ENCODE measurements at regions not wholly inside any gene's neighbourhood (a gene's known extent, or its start where the extent isn't known, plus 50 kb on each side); places are given as distances from the start of the nearest gene placed in this dataset.

- in situ Hi-C loops (cut with HindIII; ENCODE audit: low pct_unique_long_range_greater_than_20kb, low sequenced_read_pairs): no loop called here
- DNase-seq (ENCODE audit: low read depth): no peak
Measured at GRCh38 chr9:118993965-118994364, 375.3 kb downstream of the BRINP1 start.

- no peak for DNase-seq (ENCODE audit: low read depth)
- in situ Hi-C loops (cut with HindIII; ENCODE audit: low pct_unique_long_range_greater_than_20kb, low sequenced_read_pairs): no loop called here
Measured at GRCh38 chr9:119002491-119002890, 366.7 kb downstream of the BRINP1 start.

- no peak for DNase-seq (ENCODE audit: low read depth)
- in situ Hi-C loops (cut with HindIII; ENCODE audit: low pct_unique_long_range_greater_than_20kb, low sequenced_read_pairs): no loop called here
Measured at GRCh38 chr9:119003201-119003611, 366.0 kb downstream of the BRINP1 start.

GRCh38 chr9:119003882-119004617 is 365.2 kb downstream of the BRINP1 start:
- no peak for DNase-seq (ENCODE audit: low read depth)
- in situ Hi-C loops (cut with HindIII; ENCODE audit: low pct_unique_long_range_greater_than_20kb, low sequenced_read_pairs): no loop called here

- in situ Hi-C loops (cut with HindIII; ENCODE audit: low pct_unique_long_range_greater_than_20kb, low sequenced_read_pairs): no loop called here
- peak; percentile 97 for DNase-seq (ENCODE audit: low read depth)
Measured at GRCh38 chr9:119004618-119004990, 364.6 kb downstream of the BRINP1 start.

- in situ Hi-C loops (cut with HindIII; ENCODE audit: low pct_unique_long_range_greater_than_20kb, low sequenced_read_pairs): no loop called here
- DNase-seq (ENCODE audit: low read depth): no peak
Measured at GRCh38 chr9:119005162-119005561, 364.1 kb downstream of the BRINP1 start.

- peak; percentile 17 for DNase-seq (ENCODE audit: low read depth)
- in situ Hi-C loops (cut with HindIII; ENCODE audit: low pct_unique_long_range_greater_than_20kb, low sequenced_read_pairs): no loop called here
Measured at GRCh38 chr9:119009249-119009648, 360.0 kb downstream of the BRINP1 start.

GRCh38 chr9:119020284-119020683 is 349.0 kb downstream of the BRINP1 start:
- DNase-seq (ENCODE audit: low read depth): no peak
- in situ Hi-C loops (cut with HindIII; ENCODE audit: low pct_unique_long_range_greater_than_20kb, low sequenced_read_pairs): no loop called here

GRCh38 chr9:119020730-119021333 is 348.4 kb downstream of the BRINP1 start:
- in situ Hi-C loops (cut with HindIII; ENCODE audit: low pct_unique_long_range_greater_than_20kb, low sequenced_read_pairs): no loop called here
- no peak for DNase-seq (ENCODE audit: low read depth)

- in situ Hi-C loops (cut with HindIII; ENCODE audit: low pct_unique_long_range_greater_than_20kb, low sequenced_read_pairs): no loop called here
- DNase-seq (ENCODE audit: low read depth): no peak
Measured at GRCh38 chr9:119026120-119026519, 343.1 kb downstream of the BRINP1 start.

GRCh38 chr9:119027901-119028699 is 341.1 kb downstream of the BRINP1 start:
- DNase-seq (ENCODE audit: low read depth): no peak
- in situ Hi-C loops (cut with HindIII; ENCODE audit: low pct_unique_long_range_greater_than_20kb, low sequenced_read_pairs): no loop called here

- in situ Hi-C loops (cut with HindIII; ENCODE audit: low pct_unique_long_range_greater_than_20kb, low sequenced_read_pairs): no loop called here
- no peak for DNase-seq (ENCODE audit: low read depth)
Measured at GRCh38 chr9:119029886-119030285, 339.3 kb downstream of the BRINP1 start.

- no peak for DNase-seq (ENCODE audit: low read depth)
- in situ Hi-C loops (cut with HindIII; ENCODE audit: low pct_unique_long_range_greater_than_20kb, low sequenced_read_pairs): no loop called here
Measured at GRCh38 chr9:119033596-119033995, 335.6 kb downstream of the BRINP1 start.

GRCh38 chr9:119036969-119037368 is 332.3 kb downstream of the BRINP1 start:
- in situ Hi-C loops (cut with HindIII; ENCODE audit: low pct_unique_long_range_greater_than_20kb, low sequenced_read_pairs): no loop called here
- no peak for DNase-seq (ENCODE audit: low read depth)

GRCh38 chr9:119043996-119044395 is 325.2 kb downstream of the BRINP1 start:
- in situ Hi-C loops (cut with HindIII; ENCODE audit: low pct_unique_long_range_greater_than_20kb, low sequenced_read_pairs): no loop called here
- no peak for DNase-seq (ENCODE audit: low read depth)

- DNase-seq (ENCODE audit: low read depth): no peak
- in situ Hi-C loops (cut with HindIII; ENCODE audit: low pct_unique_long_range_greater_than_20kb, low sequenced_read_pairs): no loop called here
Measured at GRCh38 chr9:119044806-119045205, 324.4 kb downstream of the BRINP1 start.

- DNase-seq (ENCODE audit: low read depth): no peak
- in situ Hi-C loops (cut with HindIII; ENCODE audit: low pct_unique_long_range_greater_than_20kb, low sequenced_read_pairs): no loop called here
Measured at GRCh38 chr9:119047513-119048307, 321.5 kb downstream of the BRINP1 start.

- in situ Hi-C loops (cut with HindIII; ENCODE audit: low pct_unique_long_range_greater_than_20kb, low sequenced_read_pairs): no loop called here
- DNase-seq (ENCODE audit: low read depth): no peak
Measured at GRCh38 chr9:119050281-119050680, 319.0 kb downstream of the BRINP1 start.
